ENCODE measurements at regions not wholly inside any gene's neighbourhood (a gene's known extent, or its start where the extent isn't known, plus 50 kb on each side); places are given as distances from the start of the nearest gene placed in this dataset.

DNA sequence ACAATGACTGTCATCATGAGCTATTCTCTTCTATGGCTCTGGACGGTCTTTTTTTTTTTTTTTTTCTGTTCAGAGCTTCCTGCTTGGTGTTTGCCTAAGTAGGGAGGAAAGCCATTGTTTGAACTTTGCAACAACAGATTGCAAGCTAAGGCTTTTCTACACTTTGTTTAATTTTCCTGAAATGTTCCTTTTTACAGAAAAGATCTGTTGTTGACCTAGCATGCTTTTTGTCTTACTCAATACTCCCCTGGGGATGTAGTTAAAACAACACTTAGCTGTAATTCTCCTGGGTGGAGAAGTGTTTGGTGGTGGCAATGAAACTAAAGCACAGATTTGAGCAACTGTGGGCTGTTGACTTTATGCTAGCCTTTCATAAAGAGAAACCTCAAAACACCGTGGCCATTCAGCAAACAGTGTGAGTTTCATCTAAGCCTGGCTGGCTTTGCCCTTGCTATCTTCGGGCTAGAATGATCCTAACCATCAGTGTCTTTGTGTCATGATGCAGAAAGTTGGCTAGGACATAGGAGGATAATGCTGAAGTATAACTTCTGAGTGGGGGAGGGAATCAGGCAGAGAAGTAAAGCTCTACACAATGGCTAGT, 110.5 kb downstream of the ANXA3 start (continued):
- TF ChIP-seq, protein P1, sequence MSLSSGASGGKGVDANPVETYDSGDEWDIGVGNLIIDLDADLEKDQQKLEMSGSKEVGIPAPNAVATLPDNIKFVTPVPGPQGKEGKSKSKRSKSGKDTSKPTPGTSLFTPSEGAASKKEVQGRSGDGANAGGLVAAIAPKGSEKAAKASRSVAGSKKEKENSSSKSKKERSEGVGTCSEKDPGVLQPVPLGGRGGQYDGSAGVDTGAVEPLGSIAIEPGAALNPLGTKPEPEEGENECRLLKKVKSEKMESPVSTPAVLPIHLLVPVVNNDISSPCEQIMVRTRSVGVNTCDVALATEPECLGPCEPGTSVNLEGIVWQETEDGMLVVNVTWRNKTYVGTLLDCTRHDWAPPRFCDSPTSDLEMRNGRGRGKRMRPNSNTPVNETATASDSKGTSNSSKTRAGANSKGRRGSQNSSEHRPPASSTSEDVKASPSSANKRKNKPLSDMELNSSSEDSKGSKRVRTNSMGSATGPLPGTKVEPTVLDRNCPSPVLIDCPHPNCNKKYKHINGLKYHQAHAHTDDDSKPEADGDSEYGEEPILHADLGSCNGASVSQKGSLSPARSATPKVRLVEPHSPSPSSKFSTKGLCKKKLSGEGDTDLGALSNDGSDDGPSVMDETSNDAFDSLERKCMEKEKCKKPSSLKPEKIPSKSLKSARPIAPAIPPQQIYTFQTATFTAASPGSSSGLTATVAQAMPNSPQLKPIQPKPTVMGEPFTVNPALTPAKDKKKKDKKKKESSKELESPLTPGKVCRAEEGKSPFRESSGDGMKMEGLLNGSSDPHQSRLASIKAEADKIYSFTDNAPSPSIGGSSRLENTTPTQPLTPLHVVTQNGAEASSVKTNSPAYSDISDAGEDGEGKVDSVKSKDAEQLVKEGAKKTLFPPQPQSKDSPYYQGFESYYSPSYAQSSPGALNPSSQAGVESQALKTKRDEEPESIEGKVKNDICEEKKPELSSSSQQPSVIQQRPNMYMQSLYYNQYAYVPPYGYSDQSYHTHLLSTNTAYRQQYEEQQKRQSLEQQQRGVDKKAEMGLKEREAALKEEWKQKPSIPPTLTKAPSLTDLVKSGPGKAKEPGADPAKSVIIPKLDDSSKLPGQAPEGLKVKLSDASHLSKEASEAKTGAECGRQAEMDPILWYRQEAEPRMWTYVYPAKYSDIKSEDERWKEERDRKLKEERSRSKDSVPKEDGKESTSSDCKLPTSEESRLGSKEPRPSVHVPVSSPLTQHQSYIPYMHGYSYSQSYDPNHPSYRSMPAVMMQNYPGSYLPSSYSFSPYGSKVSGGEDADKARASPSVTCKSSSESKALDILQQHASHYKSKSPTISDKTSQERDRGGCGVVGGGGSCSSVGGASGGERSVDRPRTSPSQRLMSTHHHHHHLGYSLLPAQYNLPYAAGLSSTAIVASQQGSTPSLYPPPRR (CRISPR knock-in tag; IDR thresholded peaks at IDR 0.05; ENCODE audit: borderline replicate concordance), result peak; percentile 62; the same call in 1 of the 2 replicates
- TF ChIP-seq JUNB (CRISPR knock-in tag; IDR thresholded peaks at IDR 0.05; ENCODE audit: borderline replicate concordance) (peak; percentile 25; the same call in 1 of the 2 replicates), GFI1 (CRISPR knock-in tag; IDR thresholded peaks at IDR 0.05; ENCODE audit: borderline replicate concordance) (peak; percentile 99), ZNF234 (CRISPR knock-in tag; conservative IDR thresholded peaks at IDR 0.05) (no peak), PTBP1 (IDR thresholded peaks at IDR 0.05; ENCODE audit: low read depth, low read length, poor library complexity, severe bottlenecking) (no peak), ZNF33A (CRISPR knock-in tag; IDR thresholded peaks at IDR 0.05; ENCODE audit: borderline replicate concordance) (no peak), ZNF143 (CRISPR knock-in tag; IDR thresholded peaks at IDR 0.05) (no peak), ZNF83 (CRISPR knock-in tag; IDR thresholded peaks at IDR 0.05; ENCODE audit: borderline replicate concordance) (no peak), ZNF879 (CRISPR knock-in tag; IDR thresholded peaks at IDR 0.05) (no peak), SMYD3 (CRISPR knock-in tag; IDR thresholded peaks at IDR 0.05) (peak; percentile 69; the same call in 1 of the 2 replicates), ZNF17 (CRISPR knock-in tag; IDR thresholded peaks at IDR 0.05) (no peak)
- TF ChIP-seq, protein P2, sequence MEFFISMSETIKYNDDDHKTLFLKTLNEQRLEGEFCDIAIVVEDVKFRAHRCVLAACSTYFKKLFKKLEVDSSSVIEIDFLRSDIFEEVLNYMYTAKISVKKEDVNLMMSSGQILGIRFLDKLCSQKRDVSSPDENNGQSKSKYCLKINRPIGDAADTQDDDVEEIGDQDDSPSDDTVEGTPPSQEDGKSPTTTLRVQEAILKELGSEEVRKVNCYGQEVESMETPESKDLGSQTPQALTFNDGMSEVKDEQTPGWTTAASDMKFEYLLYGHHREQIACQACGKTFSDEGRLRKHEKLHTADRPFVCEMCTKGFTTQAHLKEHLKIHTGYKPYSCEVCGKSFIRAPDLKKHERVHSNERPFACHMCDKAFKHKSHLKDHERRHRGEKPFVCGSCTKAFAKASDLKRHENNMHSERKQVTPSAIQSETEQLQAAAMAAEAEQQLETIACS (CRISPR knock-in tag; IDR thresholded peaks at IDR 0.05), result no peak
- TF ChIP-seq, protein P3, sequence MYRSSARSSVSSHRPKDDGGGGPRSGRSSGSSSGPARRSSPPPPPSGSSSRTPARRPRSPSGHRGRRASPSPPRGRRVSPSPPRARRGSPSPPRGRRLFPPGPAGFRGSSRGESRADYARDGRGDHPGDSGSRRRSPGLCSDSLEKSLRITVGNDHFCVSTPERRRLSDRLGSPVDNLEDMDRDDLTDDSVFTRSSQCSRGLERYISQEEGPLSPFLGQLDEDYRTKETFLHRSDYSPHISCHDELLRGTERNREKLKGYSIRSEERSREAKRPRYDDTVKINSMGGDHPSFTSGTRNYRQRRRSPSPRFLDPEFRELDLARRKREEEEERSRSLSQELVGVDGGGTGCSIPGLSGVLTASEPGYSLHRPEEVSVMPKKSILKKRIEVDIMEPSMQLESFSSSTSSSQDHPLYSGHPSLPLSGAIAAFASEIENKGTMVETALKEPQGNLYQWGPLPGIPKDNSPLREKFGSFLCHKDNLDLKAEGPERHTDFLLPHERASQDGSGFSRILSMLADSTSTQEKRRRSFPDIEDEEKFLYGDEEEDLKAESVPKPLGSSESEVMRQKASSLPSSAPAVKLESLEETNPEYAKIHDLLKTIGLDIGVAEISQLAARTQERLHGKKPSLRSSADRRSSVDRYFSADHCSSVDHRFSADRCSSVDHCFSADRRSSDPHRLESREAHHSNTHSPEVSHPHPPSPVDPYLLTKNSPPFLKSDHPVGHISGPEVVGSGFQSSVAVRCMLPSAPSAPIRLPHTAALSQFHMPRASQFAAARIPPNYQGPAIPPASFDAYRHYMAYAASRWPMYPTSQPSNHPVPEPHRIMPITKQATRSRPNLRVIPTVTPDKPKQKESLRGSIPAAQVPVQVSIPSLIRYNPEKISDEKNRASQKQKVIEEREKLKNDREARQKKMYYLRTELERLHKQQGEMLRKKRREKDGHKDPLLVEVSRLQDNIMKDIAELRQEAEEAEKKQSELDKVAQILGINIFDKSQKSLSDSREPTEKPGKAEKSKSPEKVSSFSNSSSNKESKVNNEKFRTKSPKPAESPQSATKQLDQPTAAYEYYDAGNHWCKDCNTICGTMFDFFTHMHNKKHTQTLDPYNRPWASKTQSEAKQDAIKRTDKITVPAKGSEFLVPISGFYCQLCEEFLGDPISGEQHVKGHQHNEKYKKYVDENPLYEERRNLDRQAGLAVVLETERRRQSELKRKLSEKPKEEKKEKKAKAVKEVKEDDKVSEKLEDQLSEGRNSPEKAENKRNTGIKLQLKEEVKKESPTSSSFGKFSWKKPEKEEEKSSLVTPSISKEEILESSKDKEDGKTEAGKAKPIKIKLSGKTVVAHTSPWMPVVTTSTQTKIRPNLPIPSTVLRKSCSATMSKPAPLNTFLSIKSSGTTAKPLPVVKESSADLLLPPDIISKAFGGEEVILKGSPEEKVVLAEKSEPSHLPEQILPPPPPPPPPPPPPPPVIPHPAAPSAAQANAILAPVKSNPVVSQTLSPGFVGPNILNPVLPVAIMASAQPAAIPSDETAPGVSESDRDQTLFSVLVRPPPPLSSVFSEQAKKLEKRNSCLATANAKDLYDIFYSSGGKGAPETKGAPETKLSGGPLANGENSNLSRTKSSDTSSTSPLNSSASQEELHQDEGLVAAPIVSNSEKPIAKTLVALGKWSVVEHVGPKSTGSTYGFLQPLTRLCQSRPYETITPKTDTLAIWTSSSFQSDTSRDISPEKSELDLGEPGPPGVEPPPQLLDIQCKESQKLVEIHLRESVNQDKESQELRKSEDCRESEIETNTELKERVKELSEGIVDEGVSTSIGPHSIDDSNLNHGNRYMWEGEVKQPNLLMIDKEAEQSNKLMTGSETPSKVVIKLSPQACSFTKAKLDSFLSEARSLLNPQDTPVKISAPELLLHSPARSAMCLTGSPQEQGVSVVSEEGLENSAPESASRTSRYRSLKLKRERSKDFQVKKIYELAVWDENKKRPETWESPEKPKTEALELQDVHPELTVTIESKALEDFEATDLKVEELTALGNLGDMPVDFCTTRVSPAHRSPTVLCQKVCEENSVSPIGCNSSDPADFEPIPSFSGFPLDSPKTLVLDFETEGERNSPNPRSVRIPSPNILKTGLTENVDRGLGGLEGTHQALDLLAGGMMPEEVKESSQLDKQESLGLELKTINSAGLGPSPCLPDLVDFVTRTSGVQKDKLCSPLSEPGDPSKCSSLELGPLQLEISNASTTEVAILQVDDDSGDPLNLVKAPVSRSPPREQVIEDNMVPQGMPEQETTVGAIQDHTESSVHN (CRISPR knock-in tag; IDR thresholded peaks at IDR 0.05), result no peak
- TF ChIP-seq, protein P4, sequence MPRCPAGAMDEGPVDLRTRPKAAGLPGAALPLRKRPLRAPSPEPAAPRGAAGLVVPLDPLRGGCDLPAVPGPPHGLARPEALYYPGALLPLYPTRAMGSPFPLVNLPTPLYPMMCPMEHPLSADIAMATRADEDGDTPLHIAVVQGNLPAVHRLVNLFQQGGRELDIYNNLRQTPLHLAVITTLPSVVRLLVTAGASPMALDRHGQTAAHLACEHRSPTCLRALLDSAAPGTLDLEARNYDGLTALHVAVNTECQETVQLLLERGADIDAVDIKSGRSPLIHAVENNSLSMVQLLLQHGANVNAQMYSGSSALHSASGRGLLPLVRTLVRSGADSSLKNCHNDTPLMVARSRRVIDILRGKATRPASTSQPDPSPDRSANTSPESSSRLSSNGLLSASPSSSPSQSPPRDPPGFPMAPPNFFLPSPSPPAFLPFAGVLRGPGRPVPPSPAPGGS (CRISPR knock-in tag; IDR thresholded peaks at IDR 0.05), result no peak

Measured in HepG2 (cell line).